K562 (cell line): ENCODE measurements at regions not wholly inside any gene's neighbourhood (a gene's known extent, or its start where the extent isn't known, plus 50 kb on each side); places are given as distances from the start of the nearest gene placed in this dataset.

Source experiments
- ADNP ChIP-seq: fragments of 200-800 bp; sonication (Bioruptor generic); IDR thresholded peaks from 2 replicates; pipeline ENCODE4 v1.6.1; 2016; ENCODE audit warnings: missing genetic modification characterization, missing compliant biosample characterization
- ARNT ChIP-seq, 2 experiments: fragments of 450-650 bp; IDR thresholded peaks; 2 replicates each; pipeline ENCODE4 v1.6.1; 2016; ENCODE audit warnings: mild to moderate bottlenecking in 1 of 2
- BMI1 ChIP-seq: fragments of 150-350 bp; IDR thresholded peaks from 2 replicates; pipeline ENCODE4 v1.6.1; 2014; ENCODE audit warnings: low read length
- CBFB ChIP-seq: sonication (generic); formaldehyde crosslinking; IDR thresholded peaks from 2 replicates; pipeline ENCODE4 v1.4.0; 2020; ENCODE audit warnings: mild to moderate bottlenecking, missing genetic modification reagents
- DMBX1 ChIP-seq: fragments of 250-450 bp; sonication (Bioruptor Pico); IDR thresholded peaks from 2 replicates; pipeline ENCODE4 v1.8.0; 2022; ENCODE audit warnings: inconsistent platforms, mild to moderate bottlenecking, moderate library complexity, borderline replicate concordance
- EHMT2 ChIP-seq: fragments of 450-650 bp; IDR thresholded peaks from 2 replicates; pipeline ENCODE4 v1.6.1; 2018; ENCODE audit warnings: antibody characterized with exemption
- ELF4 ChIP-seq: fragments of 450-650 bp; formaldehyde crosslinking; IDR thresholded peaks from 2 replicates; pipeline ENCODE4 v1.4.0; 2022; ENCODE audit warnings: missing genetic modification characterization
- ETV1 ChIP-seq: fragments of 450-650 bp; conservative IDR thresholded peaks from 2 replicates; pipeline ENCODE4 v1.6.1; 2016; ENCODE audit warnings: missing genetic modification characterization, control low read depth, low read depth, missing compliant biosample characterization
- GABPB2 ChIP-seq: fragments of 250-450 bp; sonication (Bioruptor Pico); conservative IDR thresholded peaks from 2 replicates; pipeline ENCODE4 v1.5.1; 2021; ENCODE audit warnings: mild to moderate bottlenecking
- KAT7 ChIP-seq: sonication (generic); formaldehyde crosslinking; IDR thresholded peaks from 2 replicates; pipeline ENCODE4 v1.8.0; 2022; ENCODE audit warnings: missing genetic modification reagents, mild to moderate bottlenecking, borderline replicate concordance
- MYBL2 ChIP-seq, 2 experiments: fragments of 450-650 bp in 1 of 2; sonication (generic) in 1 of 2; formaldehyde crosslinking in 1 of 2; IDR thresholded peaks; 2 replicates each; pipeline versions ENCODE4 v1.6.1 to v1.8.1; 2017 to 2022; ENCODE audit warnings: borderline replicate concordance in 1 of 2, inconsistent platforms in 1 of 2, low read depth in 1 of 2, mild to moderate bottlenecking in 1 of 2, missing genetic modification reagents in 1 of 2, moderate library complexity in 1 of 2
- NR1H2 ChIP-seq: sonication (generic); formaldehyde crosslinking; IDR thresholded peaks from 2 replicates; pipeline ENCODE4 v1.4.0; 2020; ENCODE audit warnings: mild to moderate bottlenecking, missing genetic modification reagents
- PHB ChIP-seq: fragments of 250-450 bp; sonication (Bioruptor Pico); IDR thresholded peaks from 2 replicates; pipeline ENCODE4 v1.5.0; 2021
- RBFOX2 ChIP-seq: fragments of 200-400 bp; formaldehyde crosslinking; IDR thresholded peaks from 2 replicates; pipeline ENCODE4 v1.6.1; 2017; ENCODE audit warnings: low read depth, mild to moderate bottlenecking, low read length, moderate library complexity
- SNRNP70 ChIP-seq: fragments of 200-400 bp; formaldehyde crosslinking; optimal IDR thresholded peaks from 2 replicates; pipeline ENCODE3; 2017; ENCODE audit warnings: low read depth, low read length
- SRSF3 ChIP-seq: fragments of 200-400 bp; formaldehyde crosslinking; IDR thresholded peaks from 2 replicates; pipeline ENCODE4 v1.6.1; 2016; ENCODE audit warnings: mild to moderate bottlenecking, low read length, moderate library complexity; ENCODE audit not compliant: insufficient read depth
- TAF15 ChIP-seq: fragments of 200-400 bp; formaldehyde crosslinking; IDR thresholded peaks from 2 replicates; pipeline ENCODE4 v1.6.1; 2017; ENCODE audit warnings: mild to moderate bottlenecking, low read depth, low read length, moderate library complexity
- TCF7L2 ChIP-seq: fragments of 150-350 bp; IDR thresholded peaks from 2 replicates; pipeline ENCODE4 v1.6.1; 2016; ENCODE audit warnings: low read depth, mild to moderate bottlenecking, low read length, moderate library complexity
- ZNF445 ChIP-seq: fragments of 250-450 bp; sonication (Bioruptor Pico); IDR thresholded peaks from 2 replicates; pipeline ENCODE4 v1.4.0; 2020; ENCODE audit warnings: low read depth, mild to moderate bottlenecking, moderate library complexity
- ZNF764 ChIP-seq: fragments of 250-450 bp; sonication (Bioruptor Pico); IDR thresholded peaks from 2 replicates; pipeline ENCODE4 v1.4.0; 2020; ENCODE audit warnings: low read depth, mild to moderate bottlenecking, moderate library complexity
- ZSCAN32 ChIP-seq: fragments of 450-650 bp; formaldehyde crosslinking; IDR thresholded peaks from 2 replicates; pipeline ENCODE4 v1.4.0; 2020; ENCODE audit warnings: mild to moderate bottlenecking, moderate library complexity
- TF ChIP-seq, protein P1 (sequence below): fragments of 450-650 bp; IDR thresholded peaks from 2 replicates; pipeline ENCODE4 v1.6.1; 2016; ENCODE audit warnings: missing biosample characterization, missing genetic modification characterization
- TF ChIP-seq, protein P2 (sequence below): fragments of 250-450 bp; sonication (Bioruptor Pico); IDR thresholded peaks from 2 replicates; pipeline ENCODE4 v1.5.0; 2021
- TF ChIP-seq, protein P3 (sequence below): sonication (generic); formaldehyde crosslinking; IDR thresholded peaks from 2 replicates; pipeline ENCODE4 v1.8.1; 2022; ENCODE audit warnings: missing genetic modification reagents
- TF ChIP-seq, protein P4 (sequence below): fragments of 250-450 bp; sonication (Bioruptor Pico); IDR thresholded peaks from 2 replicates; pipeline ENCODE4 v1.8.0; 2022; ENCODE audit warnings: moderate library complexity, mild to moderate bottlenecking, inconsistent platforms

DNA sequence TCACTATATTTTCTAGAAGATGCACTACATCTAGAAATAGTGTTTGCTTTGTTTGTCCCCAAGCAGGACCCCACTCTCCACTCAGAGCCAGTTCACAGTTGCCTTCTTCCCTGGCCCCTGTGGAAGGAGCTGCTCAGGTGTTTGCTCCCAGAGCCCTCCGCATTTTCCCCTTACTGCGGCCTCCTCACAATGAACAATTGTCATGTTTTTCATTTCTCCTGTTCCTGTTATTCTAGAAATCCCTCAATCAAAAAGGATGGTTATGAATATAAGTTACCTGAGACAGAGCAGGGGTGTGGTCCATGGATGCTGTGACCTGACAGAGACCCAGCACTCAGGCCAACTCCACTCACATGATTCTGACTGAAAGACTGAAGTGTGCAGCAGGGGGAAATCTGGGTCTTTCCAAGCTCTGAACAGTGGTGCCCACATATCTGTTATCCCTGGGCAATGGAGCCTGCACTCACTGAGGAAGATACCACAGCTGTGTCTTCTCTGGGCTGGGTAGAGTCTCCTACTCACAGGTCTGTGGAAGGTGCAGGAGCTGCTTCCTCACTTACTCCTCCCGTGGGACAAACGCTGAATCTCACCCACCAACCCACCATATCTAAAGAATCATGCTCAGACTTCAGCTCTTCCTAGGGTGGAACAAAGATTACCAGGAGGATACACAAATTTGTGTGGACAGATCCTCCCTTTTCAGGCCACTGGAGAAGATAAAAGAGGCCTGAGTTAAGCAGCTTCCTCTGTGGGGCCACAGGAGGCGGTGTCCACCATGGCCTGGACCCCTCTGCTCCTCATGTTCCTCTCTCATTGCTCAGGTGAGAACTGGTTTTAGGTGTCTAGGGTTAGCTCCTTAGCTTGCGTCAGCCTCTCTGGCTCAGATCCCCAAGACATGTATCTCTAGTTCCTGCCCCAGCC lies 87.1 kb upstream of the TOP3B start (continued):
- TF ChIP-seq ETV1 (tag) (no peak), GABPB2 (no peak), ARNT (IDR thresholded peaks at IDR 0.05) (no peak), ZNF445 (CRISPR knock-in tag) (no peak), TAF15 (no peak), TCF7L2 (no peak), ZSCAN32 (CRISPR knock-in tag) (no peak), ADNP (no peak), PHB (CRISPR knock-in tag) (no peak), CBFB (CRISPR knock-in tag) (no peak), KAT7 (no peak), RBFOX2 (no peak), NR1H2 (CRISPR knock-in tag) (no peak), DMBX1 (CRISPR knock-in tag) (no peak), SRSF3 (no peak), SNRNP70 (no peak), BMI1 (no peak), ELF4 (CRISPR knock-in tag) (no peak), EHMT2 (no peak), MYBL2 (IDR thresholded peaks at IDR 0.05; ENCODE audit: low read depth) (no peak), MYBL2 (CRISPR knock-in tag; IDR thresholded peaks at IDR 0.05; ENCODE audit: borderline replicate concordance) (no peak), ZNF764 (CRISPR knock-in tag) (no peak)
- TF ChIP-seq, protein P1, sequence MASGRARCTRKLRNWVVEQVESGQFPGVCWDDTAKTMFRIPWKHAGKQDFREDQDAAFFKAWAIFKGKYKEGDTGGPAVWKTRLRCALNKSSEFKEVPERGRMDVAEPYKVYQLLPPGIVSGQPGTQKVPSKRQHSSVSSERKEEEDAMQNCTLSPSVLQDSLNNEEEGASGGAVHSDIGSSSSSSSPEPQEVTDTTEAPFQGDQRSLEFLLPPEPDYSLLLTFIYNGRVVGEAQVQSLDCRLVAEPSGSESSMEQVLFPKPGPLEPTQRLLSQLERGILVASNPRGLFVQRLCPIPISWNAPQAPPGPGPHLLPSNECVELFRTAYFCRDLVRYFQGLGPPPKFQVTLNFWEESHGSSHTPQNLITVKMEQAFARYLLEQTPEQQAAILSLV = no peak
- TF ChIP-seq, protein P2, sequence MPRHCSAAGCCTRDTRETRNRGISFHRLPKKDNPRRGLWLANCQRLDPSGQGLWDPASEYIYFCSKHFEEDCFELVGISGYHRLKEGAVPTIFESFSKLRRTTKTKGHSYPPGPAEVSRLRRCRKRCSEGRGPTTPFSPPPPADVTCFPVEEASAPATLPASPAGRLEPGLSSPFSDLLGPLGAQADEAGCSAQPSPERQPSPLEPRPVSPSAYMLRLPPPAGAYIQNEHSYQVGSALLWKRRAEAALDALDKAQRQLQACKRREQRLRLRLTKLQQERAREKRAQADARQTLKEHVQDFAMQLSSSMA = no peak
- TF ChIP-seq, protein P3, sequence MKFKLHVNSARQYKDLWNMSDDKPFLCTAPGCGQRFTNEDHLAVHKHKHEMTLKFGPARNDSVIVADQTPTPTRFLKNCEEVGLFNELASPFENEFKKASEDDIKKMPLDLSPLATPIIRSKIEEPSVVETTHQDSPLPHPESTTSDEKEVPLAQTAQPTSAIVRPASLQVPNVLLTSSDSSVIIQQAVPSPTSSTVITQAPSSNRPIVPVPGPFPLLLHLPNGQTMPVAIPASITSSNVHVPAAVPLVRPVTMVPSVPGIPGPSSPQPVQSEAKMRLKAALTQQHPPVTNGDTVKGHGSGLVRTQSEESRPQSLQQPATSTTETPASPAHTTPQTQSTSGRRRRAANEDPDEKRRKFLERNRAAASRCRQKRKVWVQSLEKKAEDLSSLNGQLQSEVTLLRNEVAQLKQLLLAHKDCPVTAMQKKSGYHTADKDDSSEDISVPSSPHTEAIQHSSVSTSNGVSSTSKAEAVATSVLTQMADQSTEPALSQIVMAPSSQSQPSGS = no peak
- TF ChIP-seq, protein P4, sequence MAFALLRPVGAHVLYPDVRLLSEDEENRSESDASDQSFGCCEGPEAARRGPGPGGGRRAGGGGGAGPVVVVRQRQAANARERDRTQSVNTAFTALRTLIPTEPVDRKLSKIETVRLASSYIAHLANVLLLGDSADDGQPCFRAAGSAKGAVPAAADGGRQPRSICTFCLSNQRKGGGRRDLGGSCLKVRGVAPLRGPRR (CRISPR knock-in tag) = no peak
